ENCODE measurements at regions not wholly inside any gene's neighbourhood (a gene's known extent, or its start where the extent isn't known, plus 50 kb on each side); places are given as distances from the start of the nearest gene placed in this dataset.
A peak's percentile ranks its signal among the peaks of the same experiment; 100 is the strongest.

DNA sequence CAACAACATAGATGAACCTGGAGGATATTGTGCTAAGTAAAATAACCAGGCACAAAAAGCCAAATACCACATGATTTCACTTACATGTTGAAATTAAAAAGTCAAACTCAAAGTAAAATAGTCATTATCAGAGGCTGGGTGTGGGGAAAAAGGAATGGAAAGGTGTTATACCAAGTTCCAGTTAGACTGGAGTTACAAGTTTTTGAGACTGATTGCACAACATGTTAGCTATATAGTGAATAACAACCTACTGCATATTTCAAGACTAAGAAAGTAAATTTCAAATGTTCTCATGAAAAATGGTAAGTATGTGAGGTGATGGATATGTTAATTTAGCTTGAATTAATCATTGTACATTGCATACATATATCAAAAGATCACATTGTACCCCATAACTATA is 116.8 kb upstream of the HNMT start:
- H3K4me1 ChIP-seq: no peaks in the 10 kb centered on the region
- TF ChIP-seq POLR2A (IDR thresholded peaks at IDR 0.05) (no peak), POLR2AphosphoS5 (IDR thresholded peaks at IDR 0.05) (no peak)
- TF ChIP-seq, protein P1, sequence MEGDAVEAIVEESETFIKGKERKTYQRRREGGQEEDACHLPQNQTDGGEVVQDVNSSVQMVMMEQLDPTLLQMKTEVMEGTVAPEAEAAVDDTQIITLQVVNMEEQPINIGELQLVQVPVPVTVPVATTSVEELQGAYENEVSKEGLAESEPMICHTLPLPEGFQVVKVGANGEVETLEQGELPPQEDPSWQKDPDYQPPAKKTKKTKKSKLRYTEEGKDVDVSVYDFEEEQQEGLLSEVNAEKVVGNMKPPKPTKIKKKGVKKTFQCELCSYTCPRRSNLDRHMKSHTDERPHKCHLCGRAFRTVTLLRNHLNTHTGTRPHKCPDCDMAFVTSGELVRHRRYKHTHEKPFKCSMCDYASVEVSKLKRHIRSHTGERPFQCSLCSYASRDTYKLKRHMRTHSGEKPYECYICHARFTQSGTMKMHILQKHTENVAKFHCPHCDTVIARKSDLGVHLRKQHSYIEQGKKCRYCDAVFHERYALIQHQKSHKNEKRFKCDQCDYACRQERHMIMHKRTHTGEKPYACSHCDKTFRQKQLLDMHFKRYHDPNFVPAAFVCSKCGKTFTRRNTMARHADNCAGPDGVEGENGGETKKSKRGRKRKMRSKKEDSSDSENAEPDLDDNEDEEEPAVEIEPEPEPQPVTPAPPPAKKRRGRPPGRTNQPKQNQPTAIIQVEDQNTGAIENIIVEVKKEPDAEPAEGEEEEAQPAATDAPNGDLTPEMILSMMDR (IDR thresholded peaks at IDR 0.05): no peak
- no peak overlapping the region for H3K27ac ChIP-seq
- H3K36me3 ChIP-seq: no peaks in the 10 kb centered on the region
- H3K9me3 ChIP-seq: peaks cover 0 to 4% of the 10 kb centered on the region in 2 donors
- no peak for DNase-seq (ENCODE audit: low spot score in 2 of 2)
- H3K4me3 ChIP-seq: no peak overlapping the region
- H3K27me3 ChIP-seq: no peaks in the 10 kb centered on the region
- intact Hi-C loops (cut with DNase I; ENCODE audit: low total_unique reads): no loop called here

DNA sequence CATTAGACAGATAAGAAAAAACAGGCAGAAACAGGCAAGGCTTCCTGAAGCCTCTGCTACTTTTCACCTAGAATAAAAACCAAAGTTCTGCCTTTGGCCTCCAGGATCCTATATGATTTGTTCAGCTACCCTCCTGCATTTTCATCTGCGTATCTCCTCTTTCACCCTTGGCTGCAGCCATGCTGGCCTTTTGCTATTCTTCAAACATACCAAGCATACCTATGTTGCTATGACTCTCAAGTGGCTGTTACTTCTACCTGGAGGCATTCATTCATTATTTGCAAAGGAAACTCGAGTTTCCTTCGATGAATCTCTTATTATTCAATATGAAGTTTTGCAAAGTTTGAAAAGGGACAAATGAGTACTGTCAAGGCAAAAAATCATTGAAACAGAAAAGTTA is 106.4 kb upstream of the HNMT start:
- Histone ChIP-seq H3K27ac (no peak overlapping the region), H3K4me1 (no peaks in the 10 kb centered on the region), H3K27me3 (no peaks in the 10 kb centered on the region), H3K36me3 (no peaks in the 10 kb centered on the region), H3K4me3 (no peak overlapping the region), H3K9me3 (no peaks in the 10 kb centered on the region)
- DNase-seq (ENCODE audit: low spot score in 2 of 2): no peak
- TF ChIP-seq POLR2AphosphoS5 (IDR thresholded peaks at IDR 0.05) (no peak), POLR2A (IDR thresholded peaks at IDR 0.05) (no peak)
- TF ChIP-seq, protein P1 (IDR thresholded peaks at IDR 0.05): no peak
- intact Hi-C loops (cut with DNase I; ENCODE audit: low total_unique reads): no loop called here

GRCh38 chr2:137862651-137863050 is 101.6 kb upstream of the HNMT start:
- H3K36me3 ChIP-seq: no peaks in the 10 kb centered on the region
- no peak overlapping the region for H3K4me3 ChIP-seq
- H3K27me3 ChIP-seq: no peaks in the 10 kb centered on the region
- H3K9me3 ChIP-seq: no peaks in the 10 kb centered on the region
- no peaks in the 10 kb centered on the region for H3K4me1 ChIP-seq
- intact Hi-C loops (cut with DNase I; ENCODE audit: low total_unique reads): loop anchor here (5.0 kb wide), 1 partner anchor 1365 kb away; no protein-coding TSS in a partner anchor
- TF ChIP-seq, protein P1 (IDR thresholded peaks at IDR 0.05): no peak
- TF ChIP-seq POLR2AphosphoS5 (IDR thresholded peaks at IDR 0.05): no peak
- TF ChIP-seq POLR2A (IDR thresholded peaks at IDR 0.05): no peak
- no peak overlapping the region for H3K27ac ChIP-seq
- no peak for DNase-seq (ENCODE audit: low spot score in 2 of 2)

DNA sequence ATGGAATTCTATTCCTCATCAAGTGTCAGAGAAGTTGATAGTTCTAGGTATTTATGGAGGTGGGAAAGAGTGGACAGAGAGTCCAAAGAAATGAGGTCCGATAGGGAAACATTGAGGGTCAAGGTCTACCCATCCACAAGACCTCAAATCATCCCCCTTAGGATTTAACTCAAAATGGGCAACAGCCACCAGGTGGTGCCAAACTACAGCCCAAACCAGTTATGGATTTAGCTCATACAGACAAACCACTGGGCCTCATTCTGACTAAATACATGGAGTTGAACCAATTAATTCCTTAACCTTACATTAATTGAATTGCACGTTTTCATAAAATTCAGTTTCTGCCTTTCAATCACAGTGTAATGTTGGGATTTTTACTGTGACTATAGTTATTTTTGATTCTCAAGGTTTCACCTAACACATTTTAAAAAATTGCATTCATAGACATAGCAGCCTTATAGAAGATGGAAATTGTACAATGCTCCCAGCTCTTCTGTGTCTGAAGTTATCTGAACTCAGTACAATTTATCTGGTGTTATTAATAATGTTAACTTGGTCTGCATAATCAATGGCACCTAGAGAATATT is 98.2 kb upstream of the HNMT start:
- no peak for TF ChIP-seq POLR2AphosphoS5 (IDR thresholded peaks at IDR 0.05)
- TF ChIP-seq, protein P1 (IDR thresholded peaks at IDR 0.05): peak in 2 of 3 donors; percentile 25 to 35
- H3K9me3 ChIP-seq: no peaks in the 10 kb centered on the region
- H3K27me3 ChIP-seq: no peaks in the 10 kb centered on the region
- H3K27ac ChIP-seq: no peak overlapping the region
- H3K4me3 ChIP-seq: no peak overlapping the region
- H3K4me1 ChIP-seq: no peaks in the 10 kb centered on the region
- H3K36me3 ChIP-seq: no peaks in the 10 kb centered on the region
- DNase-seq (ENCODE audit: low spot score in 2 of 2): no peak
- intact Hi-C loops (cut with DNase I; ENCODE audit: low total_unique reads): no loop called here

GRCh38 chr2:137870682-137871081 is 93.6 kb upstream of the HNMT start:
- Histone ChIP-seq H3K4me3 (no peak overlapping the region), H3K27ac (no peak overlapping the region), H3K4me1 (no peaks in the 10 kb centered on the region), H3K9me3 (no peaks in the 10 kb centered on the region), H3K27me3 (no peaks in the 10 kb centered on the region), H3K36me3 (no peaks in the 10 kb centered on the region)
- intact Hi-C loops (cut with DNase I; ENCODE audit: low total_unique reads): no loop called here
- no peak for DNase-seq (ENCODE audit: low spot score in 2 of 2)
- TF ChIP-seq, protein P1 (IDR thresholded peaks at IDR 0.05): no peak
- TF ChIP-seq POLR2A (IDR thresholded peaks at IDR 0.05): no peak
- TF ChIP-seq POLR2AphosphoS5 (IDR thresholded peaks at IDR 0.05): no peak

Data from breast epithelium (tissue), 4 donors.